Spinal cord (tissue), 9 donors: ENCODE measurements at regions not wholly inside any gene's neighbourhood (a gene's known extent, or its start where the extent isn't known, plus 50 kb on each side); places are given as distances from the start of the nearest gene placed in this dataset.

Source experiments
- DNase-seq, 6 donors: peaks; one replicate each; pipeline versions ENCODE4 v3.0.0 to v3.0.0-alpha.2; 2013 to 2015; ENCODE audit warnings: low spot score in 6 of 6, low read depth in 4 of 6
- H3K27ac ChIP-seq: one replicate; pipeline ENCODE4 v1.5.1; 2013; ENCODE audit warnings: low read depth, low read length, control low read depth
- H3K27me3 ChIP-seq: one replicate; pipeline ENCODE4 v1.6.1; 2013; ENCODE audit warnings: low read length; ENCODE audit not compliant: control insufficient read depth, insufficient read depth
- H3K36me3 ChIP-seq: one replicate; pipeline ENCODE4 v1.6.1; 2013; ENCODE audit warnings: low read length; ENCODE audit not compliant: control insufficient read depth, insufficient read depth
- H3K4me1 ChIP-seq: one replicate; pipeline ENCODE4 v1.6.1; 2013; ENCODE audit warnings: low read length; ENCODE audit not compliant: control insufficient read depth, insufficient read depth
- H3K4me3 ChIP-seq: one replicate; pipeline ENCODE4 v1.5.1; 2013; ENCODE audit warnings: low read depth, low read length, control low read depth
- H3K9me3 ChIP-seq: one replicate; pipeline ENCODE4 v1.6.1; 2013; ENCODE audit warnings: low read length; ENCODE audit not compliant: control insufficient read depth, insufficient read depth
- WGBS: methylation state at CpG from one replicate; pipeline ENCODE4 v1.1.5; 2013; ENCODE audit warnings: missing lambda C conversion rate; ENCODE audit not compliant: insufficient coverage; 5-methylcytosine and 5-hydroxymethylcytosine counted together
- donor health status: healthy.

GRCh38 chr18:27415495-27415894, 230.4 kb upstream of the CHST9 start:
- H3K27me3 ChIP-seq: no peaks in the 10 kb centered on the region
- H3K36me3 ChIP-seq: no peaks in the 10 kb centered on the region
- DNase-seq: peak in 1 of 6 donors; percentile 31
- 82% methylated on average over 3 of the region's 4 CpGs for WGBS
- H3K27ac ChIP-seq: no peak overlapping the region
- H3K4me3 ChIP-seq: no peak overlapping the region
- no peaks in the 10 kb centered on the region for H3K4me1 ChIP-seq
- no peaks in the 10 kb centered on the region for H3K9me3 ChIP-seq

GRCh38 chr18:27414682-27415081, 229.6 kb upstream of the CHST9 start:
- Histone ChIP-seq H3K36me3 (no peaks in the 10 kb centered on the region), H3K9me3 (no peaks in the 10 kb centered on the region), H3K27ac (no peak overlapping the region), H3K4me3 (no peak overlapping the region), H3K4me1 (no peaks in the 10 kb centered on the region), H3K27me3 (no peaks in the 10 kb centered on the region)
- no CpG with 5 or more reads among the region's 1 CpG for WGBS
- DNase-seq: no peak

GRCh38 chr18:27413495-27414401, 228.6 kb upstream of the CHST9 start:
- peak in 3 of 6 donors; percentile 12 to 62 (median 39) for DNase-seq
- Histone ChIP-seq H3K27ac (no peak overlapping the region), H3K4me1 (no peaks in the 10 kb centered on the region), H3K36me3 (no peaks in the 10 kb centered on the region), H3K9me3 (no peaks in the 10 kb centered on the region), H3K27me3 (no peaks in the 10 kb centered on the region), H3K4me3 (no peak overlapping the region)
- 29% methylated on average over 1 of the region's 7 CpGs for WGBS

- Histone ChIP-seq H3K27ac (no peak overlapping the region), H3K4me3 (no peak overlapping the region), H3K27me3 (no peaks in the 10 kb centered on the region), H3K9me3 (no peaks in the 10 kb centered on the region), H3K36me3 (no peaks in the 10 kb centered on the region), H3K4me1 (no peaks in the 10 kb centered on the region)
- no peak for DNase-seq
- no CpG with 5 or more reads among the region's 1 CpG for WGBS
Observed at GRCh38 chr18:27412556-27412955, 227.4 kb upstream of the CHST9 start.

- Histone ChIP-seq H3K4me3 (no peak overlapping the region), H3K9me3 (no peaks in the 10 kb centered on the region), H3K27ac (no peak overlapping the region), H3K27me3 (no peaks in the 10 kb centered on the region), H3K36me3 (no peaks in the 10 kb centered on the region), H3K4me1 (no peaks in the 10 kb centered on the region)
- no peak for DNase-seq
- WGBS: 80% methylated on average over 1 of the region's 2 CpGs
Observed at GRCh38 chr18:27411911-27412310, 226.8 kb upstream of the CHST9 start.

GRCh38 chr18:27411013-27411412, 225.9 kb upstream of the CHST9 start:
- H3K27ac ChIP-seq: no peak overlapping the region
- no peaks in the 10 kb centered on the region for H3K36me3 ChIP-seq
- peak in 1 of 6 donors; percentile 15 for DNase-seq
- no peaks in the 10 kb centered on the region for H3K4me1 ChIP-seq
- no peaks in the 10 kb centered on the region for H3K9me3 ChIP-seq
- H3K27me3 ChIP-seq: no peaks in the 10 kb centered on the region
- H3K4me3 ChIP-seq: no peak overlapping the region
- 50% methylated on average over 1 of the region's 1 CpG for WGBS

GRCh38 chr18:27404855-27405254, 219.7 kb upstream of the CHST9 start:
- H3K27ac ChIP-seq: no peak overlapping the region
- no peaks in the 10 kb centered on the region for H3K36me3 ChIP-seq
- no peaks in the 10 kb centered on the region for H3K4me1 ChIP-seq
- H3K27me3 ChIP-seq: no peaks in the 10 kb centered on the region
- no peak overlapping the region for H3K4me3 ChIP-seq
- no peaks in the 10 kb centered on the region for H3K9me3 ChIP-seq
- 85% methylated on average over 2 of the region's 2 CpGs for WGBS
- DNase-seq: no peak

- no peaks in the 10 kb centered on the region for H3K27me3 ChIP-seq
- DNase-seq: no peak
- no peaks in the 10 kb centered on the region for H3K9me3 ChIP-seq
- no peak overlapping the region for H3K4me3 ChIP-seq
- H3K36me3 ChIP-seq: no peaks in the 10 kb centered on the region
- H3K4me1 ChIP-seq: no peaks in the 10 kb centered on the region
- WGBS: 60% methylated on average over 4 of the region's 9 CpGs
- no peak overlapping the region for H3K27ac ChIP-seq
Observed at GRCh38 chr18:27400001-27400400, 214.9 kb upstream of the CHST9 start.

GRCh38 chr18:27395752-27396151, 210.6 kb upstream of the CHST9 start:
- no CpG with 5 or more reads among the region's 1 CpG for WGBS
- Histone ChIP-seq H3K27me3 (no peaks in the 10 kb centered on the region), H3K9me3 (no peaks in the 10 kb centered on the region), H3K36me3 (no peaks in the 10 kb centered on the region), H3K4me3 (no peak overlapping the region), H3K27ac (no peak overlapping the region), H3K4me1 (no peaks in the 10 kb centered on the region)
- DNase-seq: no peak

GRCh38 chr18:27394687-27395086, 209.6 kb upstream of the CHST9 start:
- WGBS: no CpG with 5 or more reads among the region's 3 CpGs
- Histone ChIP-seq H3K4me3 (no peak overlapping the region), H3K27me3 (no peaks in the 10 kb centered on the region), H3K27ac (no peak overlapping the region), H3K4me1 (no peaks in the 10 kb centered on the region), H3K36me3 (no peaks in the 10 kb centered on the region), H3K9me3 (no peaks in the 10 kb centered on the region)
- peak in 1 of 6 donors; percentile 9 for DNase-seq
